PC-3 (cell line): ENCODE measurements at regions not wholly inside any gene's neighbourhood (a gene's known extent, or its start where the extent isn't known, plus 50 kb on each side); places are given as distances from the start of the nearest gene placed in this dataset.

Experiments
- ATAC-seq: fragments of 200-7000 bp; cut with Tn5 transposase; 2 replicates; pipeline ENCODE4 v1.9.1; 2020; ENCODE audit warnings: mild to moderate bottlenecking, moderate library complexity
- BruUV-seq: library from RNA; stranded (reverse); fragments of 400-500 nt; replicated peaks from 2 replicates; lab custom pipeline; 2021; lab: Mats Ljungman, UMichigan
- CTCF ChIA-PET: fragments of 300-600 bp; sonication (Branson Sonifier 250); formaldehyde crosslinking; loops from one replicate; lab custom pipeline; 2022; ENCODE audit warnings: antibody characterized with exemption; lab: Charles Lee
- POLR2A ChIA-PET: fragments of 300-600 bp; sonication (Branson Sonifier 250); formaldehyde crosslinking; loops from one replicate; lab custom pipeline; 2022; ENCODE audit warnings: antibody characterized with exemption; ENCODE audit not compliant: unreplicated experiment; lab: Charles Lee
- DNase-seq: peaks from one replicate; pipeline ENCODE4 v3.0.0-alpha.2; 2015
- H2AFZ ChIP-seq: fragments of 300-600 bp; sonication (generic); 2 replicates; pipeline ENCODE4 v1.6.0; 2016; ENCODE audit warnings: antibody characterized with exemption, low read length
- H3F3A ChIP-seq: fragments of 300-600 bp; sonication (generic); one replicate; pipeline ENCODE4 v1.6.0; 2017; ENCODE audit warnings: antibody characterized with exemption, low read length, control low read depth, mild to moderate bottlenecking; ENCODE audit not compliant: unreplicated experiment
- H3K27ac ChIP-seq: fragments of 300-600 bp; sonication (generic); 2 replicates; pipeline ENCODE4 v1.5.1; 2016; ENCODE audit warnings: mild to moderate bottlenecking, low read length
- H3K27me3 ChIP-seq: fragments of 300-600 bp; sonication (generic); 2 replicates; pipeline ENCODE4 v1.6.1; 2016; ENCODE audit warnings: low read length, mixed read lengths
- H3K36me3 ChIP-seq: fragments of 300-600 bp; sonication (generic); 2 replicates; pipeline ENCODE4 v1.6.1; 2016; ENCODE audit warnings: low read depth, mixed run types, low read length, mixed read lengths
- H3K4me1 ChIP-seq: fragments of 300-600 bp; sonication (generic); 2 replicates; pipeline ENCODE4 v1.5.1; 2016; ENCODE audit warnings: low read length; ENCODE audit not compliant: insufficient read depth
- H3K4me2 ChIP-seq: fragments of 300-600 bp; sonication (generic); 2 replicates; pipeline ENCODE4 v1.6.0; 2016; ENCODE audit warnings: low read length
- H3K4me3 ChIP-seq: fragments of 300-600 bp; sonication (generic); 2 replicates; pipeline ENCODE4 v1.5.1; 2016; ENCODE audit warnings: mild to moderate bottlenecking, low read length, mixed read lengths
- H3K79me2 ChIP-seq: fragments of 300-600 bp; sonication (generic); 2 replicates; pipeline ENCODE4 v1.6.1; 2017; ENCODE audit warnings: low read length, mixed read lengths
- H3K9ac ChIP-seq: fragments of 300-600 bp; sonication (generic); 2 replicates; pipeline ENCODE4 v1.6.0; 2016; ENCODE audit warnings: mild to moderate bottlenecking, low read length
- H3K9me2 ChIP-seq: fragments of 300-600 bp; sonication (generic); replicated peaks from 2 replicates; pipeline ENCODE4 v1.6.1; 2016; ENCODE audit warnings: mixed run types, low read length, mixed read lengths
- H3K9me3 ChIP-seq: fragments of 300-600 bp; sonication (generic); 2 replicates; pipeline ENCODE4 v1.6.1; 2016; ENCODE audit warnings: low read length, mixed read lengths
- H4K20me1 ChIP-seq: fragments of 300-600 bp; sonication (generic); 2 replicates; pipeline ENCODE4 v1.6.1; 2016; ENCODE audit warnings: low read length, mixed read lengths
- EZH2 ChIP-seq: fragments of 300-600 bp; sonication (generic); IDR thresholded peaks from one replicate; pipeline ENCODE4 v1.6.1; 2017; ENCODE audit warnings: antibody characterized with exemption, mild to moderate bottlenecking, low read length; ENCODE audit not compliant: unreplicated experiment
- EZH2phosphoT487 ChIP-seq: fragments of 300-600 bp; sonication (generic); IDR thresholded peaks from 2 replicates; pipeline ENCODE4 v1.6.1; 2018; ENCODE audit warnings: mild to moderate bottlenecking, antibody characterized with exemption, low read length, borderline replicate concordance
- intact Hi-C: fragments of 100-400 bp; cut with micrococcal nuclease; formaldehyde crosslinking; loops from 2 replicates; pipeline ENCODE4 v1.9.0; 2023
- TF ChIP-seq, protein P1 (sequence below): fragments of 300-600 bp; sonication (generic); conservative IDR thresholded peaks from 2 replicates; pipeline ENCODE4 v1.5.1; 2017; ENCODE audit warnings: antibody characterized with exemption, low read depth, mild to moderate bottlenecking, low read length

DNA sequence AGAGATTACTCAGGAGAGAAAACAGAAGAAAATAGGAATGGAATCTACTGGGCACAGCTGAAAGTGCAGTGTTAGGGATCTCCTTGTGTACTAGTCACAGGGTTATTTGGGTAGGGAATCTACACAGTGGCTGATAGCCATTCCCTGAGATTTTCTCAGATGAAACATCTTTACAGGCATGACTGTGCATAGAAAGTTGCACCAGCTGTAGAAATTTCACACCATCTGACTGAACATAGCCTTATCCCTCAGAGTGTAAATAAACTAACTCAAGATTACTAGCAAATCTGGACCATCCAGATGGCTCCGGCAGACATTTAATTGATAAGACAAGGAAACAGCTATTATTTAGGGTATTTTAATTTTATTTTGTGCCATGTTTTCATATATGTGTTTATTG is 2053.5 kb upstream of the TENM3 start:
- ATAC-seq (no peak), DNase-seq (no peak)
- TF ChIP-seq EZH2 (no peak), EZH2phosphoT487 (no peak)
- TF ChIP-seq, protein P1, sequence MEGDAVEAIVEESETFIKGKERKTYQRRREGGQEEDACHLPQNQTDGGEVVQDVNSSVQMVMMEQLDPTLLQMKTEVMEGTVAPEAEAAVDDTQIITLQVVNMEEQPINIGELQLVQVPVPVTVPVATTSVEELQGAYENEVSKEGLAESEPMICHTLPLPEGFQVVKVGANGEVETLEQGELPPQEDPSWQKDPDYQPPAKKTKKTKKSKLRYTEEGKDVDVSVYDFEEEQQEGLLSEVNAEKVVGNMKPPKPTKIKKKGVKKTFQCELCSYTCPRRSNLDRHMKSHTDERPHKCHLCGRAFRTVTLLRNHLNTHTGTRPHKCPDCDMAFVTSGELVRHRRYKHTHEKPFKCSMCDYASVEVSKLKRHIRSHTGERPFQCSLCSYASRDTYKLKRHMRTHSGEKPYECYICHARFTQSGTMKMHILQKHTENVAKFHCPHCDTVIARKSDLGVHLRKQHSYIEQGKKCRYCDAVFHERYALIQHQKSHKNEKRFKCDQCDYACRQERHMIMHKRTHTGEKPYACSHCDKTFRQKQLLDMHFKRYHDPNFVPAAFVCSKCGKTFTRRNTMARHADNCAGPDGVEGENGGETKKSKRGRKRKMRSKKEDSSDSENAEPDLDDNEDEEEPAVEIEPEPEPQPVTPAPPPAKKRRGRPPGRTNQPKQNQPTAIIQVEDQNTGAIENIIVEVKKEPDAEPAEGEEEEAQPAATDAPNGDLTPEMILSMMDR = no peak
- H3K4me1 ChIP-seq = no peaks in the 10 kb centered on the region
- H2AFZ ChIP-seq = no peak overlapping the region
- H3K9me2 ChIP-seq = no peaks in the 10 kb centered on the region
- ChIA-PET CTCF (no interaction called here), POLR2A (no interaction called here)
- no TSS peak for BruUV-seq
- no peaks in the 10 kb centered on the region for H3F3A ChIP-seq
- no peaks in the 10 kb centered on the region for H4K20me1 ChIP-seq
- H3K27ac ChIP-seq = no peak overlapping the region
- intact Hi-C loops = no loop called here
- no peaks in the 10 kb centered on the region for H3K79me2 ChIP-seq
- no peaks in the 10 kb centered on the region for H3K9me3 ChIP-seq
- H3K4me2 ChIP-seq = no peak overlapping the region
- no peak overlapping the region for H3K4me3 ChIP-seq
- no peaks in the 10 kb centered on the region for H3K36me3 ChIP-seq
- H3K9ac ChIP-seq = no peak overlapping the region
- H3K27me3 ChIP-seq = peaks cover under 1% of the 10 kb centered on the region; the same call in 1 of the 2 replicates

DNA sequence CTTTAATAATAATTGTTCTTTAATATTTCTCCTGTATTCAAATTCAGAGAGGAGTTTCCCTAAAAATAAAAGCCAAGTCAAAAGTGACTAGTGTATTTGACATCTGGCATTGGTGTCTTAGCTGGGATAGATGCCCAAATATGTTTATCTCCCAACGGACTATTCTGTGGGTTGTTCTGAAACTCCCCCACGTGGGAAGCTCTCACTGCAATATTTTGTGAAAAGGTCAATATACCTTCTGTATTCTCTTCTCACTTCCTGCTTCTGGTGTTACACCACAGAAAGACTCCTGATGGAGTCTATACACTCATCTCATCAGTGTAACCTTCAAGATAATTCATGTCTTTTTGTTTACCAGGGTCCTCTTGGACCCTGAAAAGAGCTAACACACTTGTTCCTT is 2052.8 kb upstream of the TENM3 start:
- no peak overlapping the region for H3K4me2 ChIP-seq
- H3K27me3 ChIP-seq = peaks cover 5% of the 10 kb centered on the region; the same call in 1 of the 2 replicates
- H3K27ac ChIP-seq = no peak overlapping the region
- H2AFZ ChIP-seq = no peak overlapping the region
- DNase-seq = no peak
- no peaks in the 10 kb centered on the region for H4K20me1 ChIP-seq
- no peaks in the 10 kb centered on the region for H3K79me2 ChIP-seq
- BruUV-seq = no TSS peak
- H3K4me3 ChIP-seq = no peak overlapping the region
- no peaks in the 10 kb centered on the region for H3K9me3 ChIP-seq
- TF ChIP-seq EZH2phosphoT487 = no peak
- TF ChIP-seq EZH2 = no peak
- TF ChIP-seq, protein P1 = no peak
- no peaks in the 10 kb centered on the region for H3K36me3 ChIP-seq
- intact Hi-C loops = no loop called here
- no peaks in the 10 kb centered on the region for H3K4me1 ChIP-seq
- H3K9me2 ChIP-seq = no peaks in the 10 kb centered on the region
- ChIA-PET POLR2A (no interaction called here), CTCF (no interaction called here)
- ATAC-seq = no peak
- no peak overlapping the region for H3K9ac ChIP-seq
- no peaks in the 10 kb centered on the region for H3F3A ChIP-seq

DNA sequence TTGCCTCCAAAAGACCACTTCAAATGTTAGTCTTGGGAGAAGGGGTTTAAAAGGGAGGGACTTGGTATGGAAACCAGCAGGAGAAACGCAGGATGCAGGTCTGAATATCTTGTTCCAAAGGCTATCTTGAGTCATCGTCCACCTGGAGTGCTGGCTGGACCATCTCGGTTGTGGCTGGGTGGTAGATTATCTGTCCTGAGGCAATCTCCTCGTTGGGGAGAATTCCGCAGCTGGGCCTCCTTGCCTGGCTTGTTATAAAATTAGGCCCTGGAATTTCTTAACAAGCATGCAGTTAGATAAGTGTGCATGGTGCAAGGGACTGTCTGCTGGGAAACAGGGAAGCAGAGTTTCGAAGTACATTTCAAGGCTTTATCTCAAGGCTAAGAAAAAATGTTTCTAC is 2045.7 kb upstream of the TENM3 start:
- Histone ChIP-seq H3K4me3 (no peak overlapping the region), H3K27me3 (peaks cover 13% of the 10 kb centered on the region; the same call in 1 of the 2 replicates), H4K20me1 (no peaks in the 10 kb centered on the region), H3K4me2 (no peak overlapping the region), H2AFZ (no peak overlapping the region), H3K4me1 (no peaks in the 10 kb centered on the region), H3K9ac (no peak overlapping the region), H3K9me3 (no peaks in the 10 kb centered on the region), H3K36me3 (no peaks in the 10 kb centered on the region), H3F3A (no peaks in the 10 kb centered on the region), H3K79me2 (no peaks in the 10 kb centered on the region), H3K27ac (no peak overlapping the region), H3K9me2 (no peaks in the 10 kb centered on the region)
- no peak for ATAC-seq
- no TSS peak for BruUV-seq
- ChIA-PET CTCF (no interaction called here), POLR2A (no interaction called here)
- TF ChIP-seq EZH2phosphoT487 (no peak), EZH2 (no peak)
- TF ChIP-seq, protein P1 = no peak
- DNase-seq = no peak
- intact Hi-C loops = no loop called here
